ENCODE measurements at regions not wholly inside any gene's neighbourhood (a gene's known extent, or its start where the extent isn't known, plus 50 kb on each side); places are given as distances from the start of the nearest gene placed in this dataset.

DNA sequence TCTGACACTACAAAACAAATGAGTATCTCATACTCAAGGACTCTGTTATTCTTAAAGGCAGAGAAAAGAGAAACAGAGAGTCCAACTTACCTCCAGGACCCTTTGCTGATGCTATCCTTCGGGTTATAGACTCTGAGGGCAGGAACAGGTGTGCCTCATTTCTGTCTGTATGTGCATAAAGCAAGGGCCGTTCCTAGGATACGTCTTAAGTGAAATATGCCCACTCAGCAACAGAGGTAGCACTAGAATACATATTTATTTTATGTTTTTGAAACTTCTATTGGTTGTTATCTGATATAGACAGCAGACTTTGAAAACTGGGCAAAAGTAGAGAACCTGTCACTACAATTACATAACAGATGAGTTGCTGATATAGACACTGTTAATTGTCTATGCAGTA is 89.3 kb upstream of the CPNE4 start:
- TF ChIP-seq CTCF (IDR thresholded peaks at IDR 0.05): no peak
- no peak for TF ChIP-seq POLR2A (IDR thresholded peaks at IDR 0.05)
